ENCODE measurements at regions not wholly inside any gene's neighbourhood (a gene's known extent, or its start where the extent isn't known, plus 50 kb on each side); places are given as distances from the start of the nearest gene placed in this dataset.
"Not testable (repeated sequence)": the region's sequence is repeated elsewhere in the genome, so short reads cannot be mapped to it uniquely, and the experiment has no call there.

DNA sequence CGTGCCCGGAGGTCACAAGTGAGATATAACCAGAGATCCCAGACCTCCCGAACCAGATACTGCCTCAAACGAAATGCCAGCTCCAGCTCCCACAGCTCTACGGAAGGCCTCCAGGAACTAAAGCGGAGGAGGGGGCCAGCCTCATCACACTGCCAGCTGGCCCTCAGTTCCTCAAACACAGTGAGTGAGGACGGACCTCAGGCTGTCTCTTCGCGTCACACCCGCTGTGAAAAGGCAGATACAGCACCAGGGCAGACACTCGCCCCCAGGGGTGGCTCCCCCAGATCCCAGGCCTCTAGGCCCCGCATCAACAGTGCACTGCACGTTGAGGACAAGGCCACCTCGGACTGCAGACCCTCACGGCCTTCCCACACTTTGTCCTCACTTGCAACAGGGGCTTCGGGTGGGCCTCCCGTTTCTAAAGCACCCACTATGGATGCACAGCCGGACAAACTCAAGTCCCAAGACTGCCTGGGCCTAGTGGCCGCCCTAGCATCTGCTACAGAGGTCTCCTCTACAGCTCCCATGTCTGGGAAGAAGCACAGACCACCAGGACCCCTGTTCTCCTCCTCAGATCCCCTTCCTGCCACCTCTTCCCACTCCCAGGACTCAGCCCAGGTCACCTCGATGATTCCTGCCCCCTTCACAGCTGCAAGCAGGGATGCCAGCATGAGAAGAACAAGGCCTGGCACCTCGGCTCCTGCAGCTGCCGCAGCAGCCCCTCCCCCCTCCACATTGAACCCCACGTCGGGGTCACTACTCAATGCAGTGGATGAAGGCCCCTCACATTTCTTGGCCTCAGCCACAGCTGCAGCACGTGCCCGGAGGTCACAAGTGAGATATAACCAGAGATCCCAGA lies 149.3 kb upstream of the C1QTNF3 start:
- H3K4me3 Mint-ChIP-seq, ATAC-seq, H3K9me3 Mint-ChIP-seq, H3K27me3 Mint-ChIP-seq, POLR2A ChIA-PET: not testable (repeated sequence)
- H3K36me3 Mint-ChIP-seq: peaks cover 4 to 51% (median 32%) of the 10 kb centered on the region in 3 donors
- peak in 7 of 10 donors; percentile 3 to 81 (median 18) for DNase-seq
- H3K27ac Mint-ChIP-seq: peak overlapping the region in 5 of 10 donors; percentile 11 to 88 (median 47)
- H3K4me1 Mint-ChIP-seq: peaks cover 0 to 35% (median 12%) of the 10 kb centered on the region in 4 donors

DNA sequence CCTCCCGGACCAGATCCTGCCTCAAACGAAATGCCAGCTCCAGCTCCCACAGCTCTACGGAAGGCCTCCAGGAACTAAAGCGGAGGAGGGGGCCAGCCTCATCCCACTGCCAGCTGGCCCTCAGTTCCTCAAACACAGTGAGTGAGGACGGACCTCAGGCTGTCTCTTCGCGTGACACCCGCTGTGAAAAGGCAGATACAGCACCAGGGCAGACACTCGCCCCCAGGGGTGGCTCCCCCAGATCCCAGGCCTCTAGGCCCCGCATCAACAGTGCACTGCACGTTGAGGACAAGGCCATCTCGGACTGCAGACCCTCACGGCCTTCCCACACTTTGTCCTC lies 149.9 kb upstream of the C1QTNF3 start:
- Mint-ChIP-seq H3K4me1 (peaks cover 0 to 32% (median 11%) of the 10 kb centered on the region in 4 donors), H3K36me3 (peaks cover 4 to 47% (median 32%) of the 10 kb centered on the region in 3 donors), H3K27ac (peak overlapping the region in 1 of 10 donors; percentile 88)
- peak in 1 of 10 donors; percentile 75 for DNase-seq
- ATAC-seq, H3K4me3 Mint-ChIP-seq, POLR2A ChIA-PET, H3K27me3 Mint-ChIP-seq, H3K9me3 Mint-ChIP-seq: not testable (repeated sequence)

DNA sequence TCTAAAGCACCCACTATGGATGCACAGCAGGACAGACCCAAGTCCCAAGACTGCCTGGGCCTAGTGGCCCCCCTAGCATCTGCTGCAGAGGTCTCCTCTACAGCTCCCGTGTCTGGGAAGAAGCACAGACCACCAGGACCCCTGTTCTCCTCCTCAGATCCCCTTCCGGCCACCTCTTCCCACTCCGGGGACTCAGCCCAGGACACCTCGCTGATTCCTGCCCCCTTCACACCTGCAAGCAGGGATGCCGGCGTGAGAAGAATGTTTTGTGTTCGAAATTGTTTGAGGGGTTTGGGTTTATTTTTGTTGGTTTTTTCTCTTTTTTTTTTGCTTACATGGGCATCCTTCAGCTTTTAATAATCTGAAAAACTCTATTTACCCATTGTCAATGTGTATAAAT lies 150.3 kb upstream of the C1QTNF3 start:
- H3K4me3 Mint-ChIP-seq, ATAC-seq, H3K9me3 Mint-ChIP-seq, H3K27me3 Mint-ChIP-seq, POLR2A ChIA-PET: not testable (repeated sequence)
- peak overlapping the region in 4 of 10 donors; percentile 1 to 79 (median 6) for H3K27ac Mint-ChIP-seq
- DNase-seq: peak in 3 of 10 donors; percentile 11 to 72 (median 13)
- peaks cover 4 to 44% (median 32%) of the 10 kb centered on the region in 3 donors for H3K36me3 Mint-ChIP-seq
- peaks cover 0 to 29% (median 10%) of the 10 kb centered on the region in 4 donors for H3K4me1 Mint-ChIP-seq

DNA sequence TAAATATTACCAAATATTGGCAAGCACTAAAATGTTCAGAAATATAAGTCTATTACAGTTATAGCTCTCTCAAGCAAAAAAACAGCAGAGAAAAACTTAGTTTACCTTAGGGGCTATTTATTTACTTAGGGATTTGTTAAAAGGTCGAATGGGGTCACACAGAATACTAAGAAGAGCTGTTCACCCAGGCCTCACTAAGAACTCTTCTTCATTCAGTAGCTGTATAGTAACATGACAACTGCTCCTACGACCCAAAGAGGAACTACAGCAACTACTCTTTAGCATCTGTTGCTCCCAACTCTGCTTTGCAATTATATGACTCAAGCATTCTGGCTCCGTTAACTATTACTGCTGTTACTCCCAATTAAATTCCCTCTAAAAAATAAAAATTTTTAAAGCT lies 150.8 kb upstream of the C1QTNF3 start:
- H3K4me3 Mint-ChIP-seq, H3K27me3 Mint-ChIP-seq, ATAC-seq, H3K9me3 Mint-ChIP-seq, POLR2A ChIA-PET, DNase-seq: not testable (repeated sequence)
- H3K36me3 Mint-ChIP-seq: peaks cover 4 to 44% (median 32%) of the 10 kb centered on the region in 3 donors
- peaks cover 0 to 29% (median 10%) of the 10 kb centered on the region in 4 donors for H3K4me1 Mint-ChIP-seq
- peak overlapping the region in 1 of 10 donors; percentile 79 for H3K27ac Mint-ChIP-seq

DNA sequence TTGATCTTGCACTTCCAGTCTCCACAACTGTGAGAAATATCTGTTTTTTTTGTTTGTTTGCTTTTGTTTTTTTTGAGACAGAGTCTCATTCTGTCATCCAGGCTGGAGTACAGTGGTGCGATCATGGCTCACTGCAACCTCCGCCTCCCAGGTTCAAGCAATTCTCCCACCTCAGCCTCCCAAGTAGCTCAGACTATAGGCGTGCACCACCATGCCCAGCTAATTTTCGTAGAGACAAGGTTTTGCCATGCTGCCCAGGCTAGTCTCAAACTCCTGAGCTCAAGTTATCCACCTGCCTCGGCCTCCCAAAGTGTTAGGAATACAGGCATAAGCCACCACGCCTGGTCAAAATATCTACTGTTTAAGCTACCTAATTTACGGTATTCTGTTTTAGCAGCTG lies 153.1 kb upstream of the C1QTNF3 start:
- POLR2A ChIA-PET: not testable (repeated sequence)

DNA sequence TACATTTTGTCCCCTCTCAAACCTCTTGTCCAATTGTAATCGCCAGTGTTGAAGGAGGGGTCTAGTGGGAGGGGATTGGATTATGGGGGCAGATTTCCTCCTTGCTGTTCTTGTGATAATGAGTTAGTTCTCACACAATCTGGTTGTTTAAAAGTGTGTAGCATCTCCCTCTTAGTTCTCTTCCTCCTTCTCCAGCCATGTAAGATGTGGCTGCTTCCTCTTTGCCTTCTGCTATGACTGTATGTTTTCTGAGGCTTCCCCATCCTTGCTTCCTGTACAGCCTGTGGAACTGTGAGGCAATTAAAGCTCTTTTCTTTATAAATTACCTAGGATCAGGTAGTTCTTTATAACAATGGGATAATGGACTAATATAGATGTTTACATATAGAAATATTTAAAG lies 162.3 kb upstream of the C1QTNF3 start:
- H3K27me3 Mint-ChIP-seq, ATAC-seq, H3K4me1 Mint-ChIP-seq, POLR2A ChIA-PET, H3K9me3 Mint-ChIP-seq, H3K36me3 Mint-ChIP-seq, DNase-seq, H3K4me3 Mint-ChIP-seq, H3K27ac Mint-ChIP-seq: not testable (repeated sequence)

More for the DNA sequence above, 153.1 kb upstream of the C1QTNF3 start:
- peak in 1 of 10 donors; percentile 66 for DNase-seq
- not testable (repeated sequence) for H3K9me3 Mint-ChIP-seq, H3K4me3 Mint-ChIP-seq, H3K27ac Mint-ChIP-seq, ATAC-seq, H3K27me3 Mint-ChIP-seq
- Mint-ChIP-seq H3K4me1 (peaks cover 0 to 20% (median 8%) of the 10 kb centered on the region in 4 donors), H3K36me3 (peaks cover 0 to 31% (median 20%) of the 10 kb centered on the region in 3 donors)

DNA sequence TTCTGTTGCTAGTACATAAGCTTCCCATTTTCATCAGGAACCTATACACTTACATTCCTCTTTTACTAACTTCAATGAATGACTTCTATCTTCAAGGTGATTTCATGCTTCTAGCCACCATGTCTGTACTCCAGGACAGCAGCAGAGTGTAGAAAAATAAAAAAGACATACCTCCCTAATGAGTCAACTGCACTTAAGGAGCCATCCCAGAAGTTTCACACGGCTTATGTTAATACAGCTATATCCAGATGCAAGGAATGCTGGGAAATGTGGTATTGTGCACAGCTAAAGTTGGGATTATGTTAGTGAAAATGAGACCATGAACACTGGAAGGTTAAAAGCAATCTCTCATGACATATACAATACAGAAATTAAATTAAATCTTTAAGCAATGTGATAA lies 174.4 kb upstream of the C1QTNF3 start:
- DNase-seq, H3K9me3 Mint-ChIP-seq, ATAC-seq, H3K27me3 Mint-ChIP-seq, POLR2A ChIA-PET, H3K4me3 Mint-ChIP-seq, H3K4me1 Mint-ChIP-seq, H3K27ac Mint-ChIP-seq: not testable (repeated sequence)
- H3K36me3 Mint-ChIP-seq: peaks cover 0 to 22% (median 8%) of the 10 kb centered on the region in 3 donors

DNA sequence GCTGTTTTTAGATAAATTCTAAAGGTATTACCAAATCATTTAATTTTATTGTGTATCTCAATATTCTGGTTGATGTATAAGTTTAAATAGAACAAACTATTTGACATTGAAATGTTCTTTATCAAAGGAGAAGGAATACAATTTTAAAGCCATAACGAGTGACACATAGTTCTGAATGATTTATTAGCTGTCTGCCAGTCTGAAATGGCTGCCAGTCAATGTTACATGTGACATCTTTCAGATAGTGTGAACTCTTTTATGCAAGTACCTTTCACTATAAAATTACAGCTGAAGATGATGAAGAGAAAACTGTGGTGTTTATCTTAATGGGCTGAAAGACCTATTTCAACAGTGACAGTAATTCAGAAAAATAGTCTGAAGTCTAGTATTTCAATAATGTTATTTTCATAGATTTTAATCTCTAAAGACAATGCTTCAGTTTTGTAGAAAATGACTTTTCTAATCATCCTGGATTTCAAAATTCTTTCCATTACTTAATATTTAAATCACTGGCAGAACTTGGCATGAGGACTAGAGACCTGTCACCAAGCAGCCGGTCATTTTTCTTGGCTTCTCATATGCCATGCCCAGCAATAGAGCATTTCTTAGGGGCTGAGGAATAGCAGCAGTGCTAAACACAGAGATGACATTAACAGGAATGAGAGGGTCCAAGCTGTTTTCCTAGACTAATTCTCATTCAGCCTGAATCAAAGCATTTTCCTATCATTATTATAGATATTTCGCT lies 178.5 kb upstream of the C1QTNF3 start:
- POLR2A ChIA-PET, ATAC-seq, H3K9me3 Mint-ChIP-seq, H3K4me1 Mint-ChIP-seq, DNase-seq, H3K4me3 Mint-ChIP-seq, H3K27me3 Mint-ChIP-seq: not testable (repeated sequence)
- Mint-ChIP-seq H3K27ac (peak overlapping the region in 1 of 10 donors; percentile 28), H3K36me3 (peaks cover 4 to 17% (median 11%) of the 10 kb centered on the region in 3 donors)

DNA sequence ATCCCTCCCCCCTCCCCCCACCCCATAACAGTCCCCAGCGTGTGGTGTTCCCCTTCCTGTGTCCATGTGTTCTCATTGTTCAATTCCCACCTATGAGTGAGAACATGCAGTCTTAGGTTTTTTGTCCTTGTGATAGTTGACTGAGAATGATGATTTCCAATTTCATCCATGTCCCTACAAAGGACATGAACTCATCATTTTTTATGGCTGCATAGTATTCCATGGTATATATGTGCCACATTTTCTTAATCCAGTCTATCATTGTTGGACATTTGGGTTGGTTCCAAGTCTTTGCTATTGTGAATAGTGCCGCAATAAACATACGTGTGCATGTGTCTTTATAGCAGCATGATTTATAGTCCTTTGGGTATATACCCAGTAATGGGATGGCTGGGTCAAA lies 180.1 kb upstream of the C1QTNF3 start:
- H3K27me3 Mint-ChIP-seq, DNase-seq, ATAC-seq, H3K4me1 Mint-ChIP-seq, H3K4me3 Mint-ChIP-seq, H3K27ac Mint-ChIP-seq, POLR2A ChIA-PET, H3K36me3 Mint-ChIP-seq, H3K9me3 Mint-ChIP-seq: not testable (repeated sequence)

DNA sequence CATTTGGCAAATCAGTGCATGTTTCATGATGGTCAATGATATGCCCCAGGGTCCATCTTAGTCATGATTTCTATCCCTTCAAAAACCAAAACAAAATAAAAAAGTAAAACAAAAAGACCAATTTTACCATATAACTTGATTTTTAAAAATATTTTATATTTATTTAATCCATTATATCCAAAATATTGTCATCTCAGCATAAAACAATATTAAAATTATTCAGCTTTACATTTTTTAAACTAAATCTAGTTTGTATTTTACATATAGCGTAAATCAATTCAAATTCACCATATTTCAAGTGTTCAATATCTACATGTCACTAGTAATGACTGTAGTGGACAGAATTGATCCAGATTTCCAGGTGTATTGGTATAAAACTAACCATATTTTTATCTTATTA lies 187.4 kb upstream of the C1QTNF3 start:
- H3K36me3 Mint-ChIP-seq, H3K27ac Mint-ChIP-seq, POLR2A ChIA-PET, DNase-seq, H3K4me1 Mint-ChIP-seq, H3K9me3 Mint-ChIP-seq, ATAC-seq, H3K27me3 Mint-ChIP-seq, H3K4me3 Mint-ChIP-seq: not testable (repeated sequence)

DNA sequence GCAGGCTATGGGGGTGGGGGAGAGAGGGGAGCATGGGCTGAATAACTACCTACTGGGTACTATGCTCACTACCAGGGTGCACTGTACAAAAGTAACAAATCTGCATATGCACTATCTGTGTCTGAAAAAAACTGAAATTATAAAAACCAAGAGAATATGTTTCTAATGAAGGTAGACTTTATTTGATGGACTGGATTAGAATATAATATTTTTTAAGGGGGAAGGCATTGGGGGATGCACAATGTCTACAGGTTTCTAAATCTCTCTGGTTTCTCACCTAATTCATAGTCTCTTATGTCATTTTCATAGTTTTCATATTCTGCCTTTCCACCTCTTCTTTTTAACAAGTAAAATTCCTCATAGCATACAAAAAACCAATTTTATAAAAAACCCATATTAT lies 200.8 kb upstream of the C1QTNF3 start:
- DNase-seq, H3K36me3 Mint-ChIP-seq, H3K27me3 Mint-ChIP-seq, ATAC-seq, POLR2A ChIA-PET, H3K9me3 Mint-ChIP-seq: not testable (repeated sequence)
- peaks cover 4 to 29% (median 17%) of the 10 kb centered on the region in 4 donors for H3K4me1 Mint-ChIP-seq
- peak overlapping the region; percentile 74 to 93 (median 87) for H3K4me3 Mint-ChIP-seq
- H3K27ac Mint-ChIP-seq: peak overlapping the region in 8 of 10 donors; percentile 72 to 96 (median 94)

DNA sequence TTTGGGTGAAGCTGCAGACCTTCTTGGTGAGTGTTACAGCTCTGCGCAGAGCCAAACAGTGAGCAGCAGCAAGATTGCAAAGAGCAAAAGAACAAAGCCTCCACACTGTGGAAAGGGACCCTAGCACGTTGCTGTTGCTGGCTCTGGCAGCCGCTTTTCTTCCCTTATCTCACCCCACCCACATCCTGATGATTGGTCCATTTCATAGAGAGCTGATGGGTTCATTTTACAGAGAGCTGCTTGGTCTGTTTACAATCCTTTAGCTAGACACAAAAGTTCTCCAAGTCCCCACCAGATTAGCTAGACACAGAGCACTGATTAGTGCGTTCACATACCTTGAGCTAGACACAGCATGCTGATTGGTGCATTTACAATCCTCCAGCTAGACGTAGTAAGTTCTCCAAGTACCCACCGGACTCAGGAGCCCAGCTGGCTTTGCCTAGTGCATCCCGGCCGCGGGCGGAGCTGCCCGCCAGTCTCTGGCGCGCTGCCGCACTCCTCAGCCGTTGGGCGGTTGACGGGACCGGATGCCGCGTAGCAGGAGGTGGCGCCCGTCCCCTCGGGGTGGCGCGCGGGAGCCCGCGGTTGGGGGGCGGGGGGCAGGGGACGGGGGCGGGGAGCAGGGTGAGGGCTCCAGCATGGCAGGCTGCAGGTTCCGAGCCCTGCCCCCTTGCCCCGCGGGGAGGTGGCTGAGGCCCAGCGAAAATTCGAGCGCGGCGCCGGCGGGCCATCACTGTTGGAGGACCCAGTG lies 201.4 kb upstream of the C1QTNF3 start:
- ATAC-seq (peak; percentile 92 to 94), DNase-seq (peak; percentile 60 to 88 (median 81))
- H3K9me3 Mint-ChIP-seq, H3K36me3 Mint-ChIP-seq, POLR2A ChIA-PET, H3K27me3 Mint-ChIP-seq: not testable (repeated sequence)
- Mint-ChIP-seq H3K4me1 (peaks cover 3 to 29% (median 17%) of the 10 kb centered on the region in 4 donors), H3K27ac (peak overlapping the region in 9 of 10 donors; percentile 72 to 96 (median 94)), H3K4me3 (peak overlapping the region; percentile 74 to 93 (median 87))
